Vagina (tissue), 2 donors: ENCODE measurements at regions not wholly inside any gene's neighbourhood (a gene's known extent, or its start where the extent isn't known, plus 50 kb on each side); places are given as distances from the start of the nearest gene placed in this dataset.

Experiments
- DNase-seq, 2 donors: peaks; one replicate each; pipeline ENCODE4 v3.0.0-alpha.2; 2017; ENCODE audit errors: extremely low spot score in 2 of 2
- H3K27ac ChIP-seq: fragments of 200-600 bp; sonication (generic); one replicate; pipeline ENCODE4 v1.5.1; 2019
- H3K27me3 ChIP-seq: fragments of 200-600 bp; sonication (generic); one replicate; pipeline ENCODE4 v1.5.1; 2019
- H3K36me3 ChIP-seq, 2 donors: fragments of 200-600 bp; sonication (generic); one replicate each; pipeline ENCODE4 v1.5.1; 2017 to 2019
- H3K4me1 ChIP-seq: fragments of 200-600 bp; sonication (generic); one replicate; pipeline ENCODE4 v1.5.1; 2019
- H3K4me3 ChIP-seq, 2 donors: fragments of 200-600 bp; sonication (generic); 1 replicate in 1 of 2; 2 replicates in 1 of 2; pipeline ENCODE4 v1.5.1; 2016 to 2019
- H3K9me3 ChIP-seq: fragments of 200-600 bp; sonication (generic); one replicate; pipeline ENCODE4 v1.5.1; 2019
- CTCF ChIP-seq, 3 experiments: fragments of 450-650 bp in 2 of 3; fragments of 200-600 bp in 1 of 3; sonication (generic) in 1 of 3; IDR thresholded peaks; one replicate each; pipeline ENCODE4 v1.5.1; 2017 to 2019; ENCODE audit warnings: antibody characterized with exemption in 3 of 3, mild to moderate bottlenecking in 2 of 3, moderate library complexity in 2 of 3
- POLR2A ChIP-seq, 2 donors: fragments of 450-650 bp; IDR thresholded peaks; one replicate each; pipeline ENCODE4 v1.6.1; 2017; ENCODE audit warnings: antibody characterized with exemption in 2 of 2, mild to moderate bottlenecking in 2 of 2, moderate library complexity in 2 of 2
- POLR2AphosphoS5 ChIP-seq, 2 donors: sonication (generic); formaldehyde crosslinking; IDR thresholded peaks; one replicate each; pipeline ENCODE4 v1.9.0; 2017; ENCODE audit warnings: antibody characterized with exemption in 2 of 2, mild to moderate bottlenecking in 2 of 2, low read depth in 1 of 2; ENCODE audit not compliant: insufficient read depth in 1 of 2
- intact Hi-C: fragments of 100-400 bp; cut with DNase I; formaldehyde crosslinking; loops from one replicate; pipeline ENCODE4 v1.15.1; 2023

DNA sequence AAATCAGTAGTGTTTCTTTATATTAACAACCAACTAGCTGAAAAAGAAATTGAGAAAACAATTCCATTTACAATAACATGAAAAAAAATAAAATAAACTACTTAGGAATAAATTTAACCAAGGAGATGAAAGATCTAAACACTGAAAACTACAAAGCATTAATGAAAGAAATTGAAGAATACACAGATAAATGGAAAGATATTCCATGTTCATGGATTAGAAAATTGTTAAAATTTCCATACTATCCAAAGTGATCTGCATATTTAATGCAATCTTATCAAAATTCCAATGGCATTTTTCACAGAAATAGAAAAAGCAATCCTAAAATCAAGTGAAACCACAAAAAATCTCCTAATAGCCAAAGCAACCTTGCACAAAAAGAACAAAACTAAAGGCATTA, 320.2 kb upstream of the GRAMD2B start:
- Histone ChIP-seq H3K4me3 (no peak overlapping the region), H3K27ac (no peak overlapping the region), H3K4me1 (no peaks in the 10 kb centered on the region), H3K9me3 (no peaks in the 10 kb centered on the region), H3K27me3 (no peaks in the 10 kb centered on the region), H3K36me3 (no peaks in the 10 kb centered on the region)
- no peak for TF ChIP-seq CTCF (IDR thresholded peaks at IDR 0.05)
- TF ChIP-seq POLR2AphosphoS5 (IDR thresholded peaks at IDR 0.05; ENCODE audit: insufficient read depth in 1 of 2, low read depth in 1 of 2): no peak
- TF ChIP-seq POLR2A (IDR thresholded peaks at IDR 0.05): no peak
- intact Hi-C loops: no loop called here
- no peak for DNase-seq

- no peak overlapping the region for H3K4me3 ChIP-seq
- H3K36me3 ChIP-seq: no peaks in the 10 kb centered on the region
- no peaks in the 10 kb centered on the region for H3K9me3 ChIP-seq
- no peak for TF ChIP-seq POLR2A (IDR thresholded peaks at IDR 0.05)
- TF ChIP-seq POLR2AphosphoS5 (IDR thresholded peaks at IDR 0.05; ENCODE audit: insufficient read depth in 1 of 2, low read depth in 1 of 2): no peak
- TF ChIP-seq CTCF (IDR thresholded peaks at IDR 0.05): no peak
- no peak overlapping the region for H3K27ac ChIP-seq
- no peaks in the 10 kb centered on the region for H3K4me1 ChIP-seq
- intact Hi-C loops: no loop called here
- no peak for DNase-seq
- H3K27me3 ChIP-seq: no peaks in the 10 kb centered on the region
Measured at GRCh38 chr5:126103868-126104267, 319.3 kb upstream of the GRAMD2B start.

DNA sequence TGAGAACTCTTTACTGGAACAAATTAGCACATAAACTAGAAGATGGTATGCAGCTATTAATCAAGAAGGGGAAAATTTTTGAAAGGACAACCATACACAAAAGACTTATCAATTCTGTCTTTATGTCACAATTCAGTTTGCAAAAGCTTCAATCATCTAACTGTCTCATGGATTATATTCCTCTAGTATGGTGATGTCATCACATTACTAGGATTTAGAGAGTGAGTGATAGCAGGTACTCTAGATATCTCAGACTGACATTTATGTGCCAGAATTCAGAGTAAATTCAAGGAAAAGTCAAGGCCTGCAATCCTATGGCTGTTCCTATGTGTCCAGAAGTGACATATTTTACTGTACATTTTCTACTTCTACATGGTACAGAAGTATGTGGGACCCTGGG, 318.9 kb upstream of the GRAMD2B start:
- Histone ChIP-seq H3K4me3 (no peak overlapping the region), H3K4me1 (no peaks in the 10 kb centered on the region), H3K27ac (no peak overlapping the region), H3K27me3 (no peaks in the 10 kb centered on the region), H3K9me3 (no peaks in the 10 kb centered on the region), H3K36me3 (no peaks in the 10 kb centered on the region)
- no peak for TF ChIP-seq CTCF (IDR thresholded peaks at IDR 0.05)
- TF ChIP-seq POLR2A (IDR thresholded peaks at IDR 0.05): no peak
- TF ChIP-seq POLR2AphosphoS5 (IDR thresholded peaks at IDR 0.05; ENCODE audit: insufficient read depth in 1 of 2, low read depth in 1 of 2): no peak
- intact Hi-C loops: no loop called here
- no peak for DNase-seq

DNA sequence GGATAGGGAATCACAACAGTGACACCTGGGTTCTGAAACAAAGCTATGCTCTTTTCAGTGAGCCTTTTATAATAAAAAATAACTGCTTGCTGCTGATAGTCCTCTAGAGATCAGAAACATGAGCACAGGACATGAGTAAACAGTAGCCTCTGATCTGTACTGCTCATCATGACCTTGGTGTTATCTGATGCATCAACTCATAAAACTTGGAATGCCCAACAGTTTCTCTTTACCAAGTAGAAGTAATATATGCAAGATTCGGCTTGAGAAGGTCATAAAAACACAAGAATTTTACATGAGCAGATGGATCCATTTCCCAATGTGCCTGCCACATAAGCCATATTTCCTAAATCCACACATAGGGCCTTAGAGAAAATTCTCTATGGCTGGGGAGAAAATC, 318.3 kb upstream of the GRAMD2B start:
- Histone ChIP-seq H3K27me3 (no peaks in the 10 kb centered on the region), H3K9me3 (no peaks in the 10 kb centered on the region), H3K27ac (no peak overlapping the region), H3K4me1 (no peaks in the 10 kb centered on the region), H3K36me3 (no peaks in the 10 kb centered on the region), H3K4me3 (no peak overlapping the region)
- intact Hi-C loops: no loop called here
- TF ChIP-seq POLR2A (IDR thresholded peaks at IDR 0.05): no peak
- TF ChIP-seq POLR2AphosphoS5 (IDR thresholded peaks at IDR 0.05; ENCODE audit: insufficient read depth in 1 of 2, low read depth in 1 of 2): no peak
- TF ChIP-seq CTCF (IDR thresholded peaks at IDR 0.05): no peak
- DNase-seq: no peak

DNA sequence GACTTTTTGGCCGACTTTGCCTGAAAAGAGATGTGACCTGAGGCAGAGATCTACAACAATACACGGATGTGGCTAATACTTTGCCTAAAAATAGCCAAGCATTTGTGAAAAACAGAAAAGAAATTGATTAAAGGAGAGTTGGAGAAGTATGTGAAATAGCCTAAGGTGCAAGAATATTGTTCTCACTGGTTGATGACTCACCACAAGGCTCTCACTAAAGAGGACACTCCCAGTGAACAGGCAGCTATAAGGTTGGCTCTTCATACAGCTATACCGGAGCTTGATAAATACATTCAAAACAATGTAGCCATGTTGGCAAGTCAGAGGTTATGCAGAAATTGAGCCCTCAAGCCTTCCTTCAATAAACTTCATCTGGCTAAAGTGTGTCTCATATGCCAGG, 317.2 kb upstream of the GRAMD2B start:
- intact Hi-C loops: no loop called here
- H3K4me1 ChIP-seq: no peaks in the 10 kb centered on the region
- H3K36me3 ChIP-seq: no peaks in the 10 kb centered on the region
- TF ChIP-seq POLR2A (IDR thresholded peaks at IDR 0.05) (no peak), CTCF (IDR thresholded peaks at IDR 0.05) (no peak), POLR2AphosphoS5 (IDR thresholded peaks at IDR 0.05; ENCODE audit: insufficient read depth in 1 of 2, low read depth in 1 of 2) (no peak)
- no peaks in the 10 kb centered on the region for H3K27me3 ChIP-seq
- H3K27ac ChIP-seq: no peak overlapping the region
- DNase-seq: no peak
- no peaks in the 10 kb centered on the region for H3K9me3 ChIP-seq
- no peak overlapping the region for H3K4me3 ChIP-seq
